Loucy (cell line): ENCODE measurements at regions not wholly inside any gene's neighbourhood (a gene's known extent, or its start where the extent isn't known, plus 50 kb on each side); places are given as distances from the start of the nearest gene placed in this dataset.
A peak's percentile ranks its signal among the peaks of the same experiment; 100 is the strongest.

ENCODE experiments used
- H2AFZ ChIP-seq: fragments of 200-600 bp; sonication (generic); 2 replicates; pipeline ENCODE4 v1.6.0; 2016; ENCODE audit warnings: antibody characterized with exemption, mild to moderate bottlenecking, low read length, moderate library complexity
- H3F3A ChIP-seq: fragments of 200-600 bp; 2 replicates; pipeline ENCODE4 v1.6.0; 2016; ENCODE audit warnings: antibody characterized with exemption, low read depth, mild to moderate bottlenecking
- H3K27me3 ChIP-seq: fragments of 200-600 bp; sonication (generic); 2 replicates; pipeline ENCODE4 v1.6.1; 2014; ENCODE audit warnings: low read length, mild to moderate bottlenecking; ENCODE audit not compliant: insufficient read depth, poor library complexity, severe bottlenecking
- H3K36me3 ChIP-seq: fragments of 200-600 bp; sonication (generic); 2 replicates; pipeline ENCODE4 v1.6.1; 2016; ENCODE audit warnings: low read length; ENCODE audit not compliant: insufficient read depth
- H3K4me1 ChIP-seq: fragments of 200-600 bp; sonication (generic); 2 replicates; pipeline ENCODE4 v1.5.1; 2014; ENCODE audit warnings: low read length, mild to moderate bottlenecking; ENCODE audit not compliant: insufficient read depth, poor library complexity, severe bottlenecking
- H3K4me2 ChIP-seq: fragments of 200-600 bp; sonication (generic); 2 replicates; pipeline ENCODE4 v1.6.0; 2014; ENCODE audit warnings: antibody characterized with exemption, low read length, low read depth, mild to moderate bottlenecking; ENCODE audit not compliant: poor library complexity, severe bottlenecking
- H3K4me3 ChIP-seq: fragments of 200-600 bp; sonication (generic); 2 replicates; pipeline ENCODE4 v1.5.1; 2014; ENCODE audit warnings: low read length, mild to moderate bottlenecking, mixed read lengths; ENCODE audit not compliant: poor library complexity, severe bottlenecking
- H3K79me2 ChIP-seq: fragments of 200-600 bp; sonication (generic); 2 replicates; pipeline ENCODE4 v1.6.1; 2014; ENCODE audit warnings: low read length; ENCODE audit not compliant: insufficient read depth
- H3K9ac ChIP-seq: fragments of 200-600 bp; sonication (generic); 2 replicates; pipeline ENCODE4 v1.6.0; 2014; ENCODE audit warnings: mild to moderate bottlenecking, low read depth, low read length, moderate library complexity; ENCODE audit not compliant: poor library complexity, severe bottlenecking
- H3K9me2 ChIP-seq: fragments of 200-600 bp; sonication (generic); replicated peaks from 2 replicates; pipeline ENCODE4 v1.6.1; 2016; ENCODE audit warnings: low read depth, low read length, mixed read lengths
- H3K9me3 ChIP-seq: fragments of 200-600 bp; sonication (generic); 2 replicates; pipeline ENCODE4 v1.6.1; 2014; ENCODE audit warnings: mild to moderate bottlenecking, antibody characterized with exemption, low read length, low read depth; ENCODE audit not compliant: insufficient read depth
- H4K20me1 ChIP-seq: fragments of 200-600 bp; sonication (generic); 2 replicates; pipeline ENCODE4 v1.6.0; 2014; ENCODE audit warnings: antibody characterized with exemption, low read length, mild to moderate bottlenecking; ENCODE audit not compliant: insufficient read depth, poor library complexity, severe bottlenecking
- EZH2phosphoT487 ChIP-seq: fragments of 200-600 bp; IDR thresholded peaks from 2 replicates; pipeline ENCODE4 v1.6.1; 2018; ENCODE audit warnings: antibody characterized with exemption, mild to moderate bottlenecking, moderate library complexity, borderline replicate concordance
- TF ChIP-seq, protein P1 (sequence below): fragments of 200-600 bp; sonication (generic); conservative IDR thresholded peaks from 2 replicates; pipeline ENCODE4 v1.5.1; 2014; ENCODE audit warnings: mild to moderate bottlenecking, antibody characterized with exemption, low read length

DNA sequence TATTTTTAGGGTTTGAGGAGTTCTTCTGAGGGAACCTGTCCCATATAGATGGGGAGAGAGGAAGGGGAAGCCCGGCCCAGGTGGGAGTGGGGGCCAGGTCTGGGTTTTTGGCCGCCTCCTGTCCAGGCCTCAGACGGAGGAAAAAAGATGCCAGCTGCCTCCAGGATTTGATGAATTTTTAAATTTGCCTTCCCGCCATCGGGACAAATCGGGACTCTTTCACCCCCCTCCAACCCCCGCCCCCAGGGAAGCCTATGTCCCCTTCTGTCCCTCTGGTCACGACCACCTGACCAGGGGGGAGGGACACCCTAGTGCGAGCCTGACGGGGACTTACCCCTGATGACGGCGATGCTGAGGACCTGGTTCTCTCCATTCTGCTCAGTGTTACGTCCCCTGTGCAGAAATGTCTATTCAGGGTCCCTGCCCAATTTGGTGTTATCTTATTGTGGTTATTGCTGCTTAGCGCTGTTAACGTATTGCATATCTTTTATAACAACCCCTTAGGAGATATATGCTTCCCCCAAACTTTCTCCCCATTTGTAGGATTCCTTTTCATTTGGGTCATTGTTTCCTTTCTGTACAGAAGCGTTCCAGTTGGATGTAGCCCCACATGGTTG is 115.9 kb upstream of the GRK3 start:
- Histone ChIP-seq H3K4me3 (peak overlapping the region; percentile 98), H3K4me2 (peak overlapping the region; percentile 95), H3K4me1 (peaks cover 52% of the 10 kb centered on the region), H4K20me1 (peaks cover 51% of the 10 kb centered on the region), H2AFZ (peak overlapping the region; percentile 87), H3K9me2 (no peaks in the 10 kb centered on the region), H3F3A (no peaks in the 10 kb centered on the region), H3K9ac (peak overlapping the region; percentile 97), H3K79me2 (peaks cover 73% of the 10 kb centered on the region), H3K36me3 (peaks cover 2% of the 10 kb centered on the region; the same call in 1 of the 2 replicates), H3K27me3 (no peaks in the 10 kb centered on the region), H3K9me3 (no peaks in the 10 kb centered on the region)
- TF ChIP-seq, protein P1, sequence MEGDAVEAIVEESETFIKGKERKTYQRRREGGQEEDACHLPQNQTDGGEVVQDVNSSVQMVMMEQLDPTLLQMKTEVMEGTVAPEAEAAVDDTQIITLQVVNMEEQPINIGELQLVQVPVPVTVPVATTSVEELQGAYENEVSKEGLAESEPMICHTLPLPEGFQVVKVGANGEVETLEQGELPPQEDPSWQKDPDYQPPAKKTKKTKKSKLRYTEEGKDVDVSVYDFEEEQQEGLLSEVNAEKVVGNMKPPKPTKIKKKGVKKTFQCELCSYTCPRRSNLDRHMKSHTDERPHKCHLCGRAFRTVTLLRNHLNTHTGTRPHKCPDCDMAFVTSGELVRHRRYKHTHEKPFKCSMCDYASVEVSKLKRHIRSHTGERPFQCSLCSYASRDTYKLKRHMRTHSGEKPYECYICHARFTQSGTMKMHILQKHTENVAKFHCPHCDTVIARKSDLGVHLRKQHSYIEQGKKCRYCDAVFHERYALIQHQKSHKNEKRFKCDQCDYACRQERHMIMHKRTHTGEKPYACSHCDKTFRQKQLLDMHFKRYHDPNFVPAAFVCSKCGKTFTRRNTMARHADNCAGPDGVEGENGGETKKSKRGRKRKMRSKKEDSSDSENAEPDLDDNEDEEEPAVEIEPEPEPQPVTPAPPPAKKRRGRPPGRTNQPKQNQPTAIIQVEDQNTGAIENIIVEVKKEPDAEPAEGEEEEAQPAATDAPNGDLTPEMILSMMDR: no peak
- no peak for TF ChIP-seq EZH2phosphoT487

DNA sequence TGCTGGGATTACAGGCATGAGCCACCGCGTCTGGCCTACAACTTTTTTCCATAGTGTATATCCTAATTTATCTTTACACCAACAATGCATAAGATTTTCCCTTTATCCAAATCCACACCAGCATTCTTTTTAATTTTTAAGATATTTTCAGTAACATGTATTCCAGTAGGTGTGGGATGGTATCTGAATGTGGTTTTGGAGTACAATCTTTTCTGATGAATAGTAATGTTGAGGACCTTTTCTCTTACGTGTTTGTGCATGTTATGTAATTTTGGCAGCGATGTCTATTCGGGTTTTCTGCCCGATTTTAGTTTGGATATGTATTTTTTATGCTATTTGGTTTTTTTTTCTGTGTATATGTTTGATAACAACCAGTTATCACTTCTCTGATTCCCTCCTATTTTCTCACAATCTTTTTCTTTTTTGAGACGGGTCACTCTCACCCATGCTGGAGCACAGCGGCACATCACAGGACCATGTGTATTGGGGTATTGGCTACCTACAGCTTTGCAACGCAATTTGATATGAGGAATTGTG is 114.6 kb upstream of the GRK3 start:
- peak overlapping the region; percentile 98 for H3K4me3 ChIP-seq
- no peaks in the 10 kb centered on the region for H3K27me3 ChIP-seq
- no peak overlapping the region for H2AFZ ChIP-seq
- H3F3A ChIP-seq: no peaks in the 10 kb centered on the region
- H3K79me2 ChIP-seq: peaks cover 86% of the 10 kb centered on the region
- H3K36me3 ChIP-seq: peaks cover 8% of the 10 kb centered on the region; the same call in 1 of the 2 replicates
- H4K20me1 ChIP-seq: peaks cover 58% of the 10 kb centered on the region
- no peaks in the 10 kb centered on the region for H3K9me2 ChIP-seq
- H3K4me1 ChIP-seq: peaks cover 59% of the 10 kb centered on the region
- H3K9me3 ChIP-seq: no peaks in the 10 kb centered on the region
- peak overlapping the region; percentile 95 for H3K4me2 ChIP-seq
- no peak for TF ChIP-seq EZH2phosphoT487
- TF ChIP-seq, protein P1: no peak
- peak overlapping the region; percentile 97 for H3K9ac ChIP-seq

DNA sequence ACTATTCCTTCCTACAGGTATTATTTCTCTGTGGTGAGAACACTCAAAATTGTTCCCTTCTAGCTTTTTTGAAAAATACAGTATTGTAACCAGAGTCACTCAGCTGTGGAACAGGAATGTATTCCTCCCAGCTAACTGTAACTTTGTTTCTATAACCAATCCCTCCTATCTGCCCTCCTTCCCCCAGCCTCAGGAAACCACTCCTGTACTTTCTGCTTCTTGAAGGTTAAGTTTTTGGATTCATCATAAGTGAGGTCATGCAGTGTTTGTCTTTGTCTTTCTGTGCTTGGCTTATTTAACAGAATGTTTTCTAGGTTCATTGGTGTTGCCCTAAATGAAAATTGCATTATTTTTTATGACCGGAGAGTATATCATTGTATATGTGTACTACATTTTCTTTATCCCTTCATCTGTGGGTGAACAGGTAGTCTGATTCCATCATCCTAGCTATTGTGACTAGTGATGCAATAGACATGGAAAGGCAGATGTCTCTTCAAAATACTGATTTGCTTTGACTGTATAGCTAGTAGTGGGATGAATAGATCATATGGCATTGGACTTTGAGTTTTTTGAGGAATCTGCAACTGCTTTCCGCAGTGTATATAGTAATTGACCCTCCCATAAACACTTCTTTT is 112.9 kb upstream of the GRK3 start:
- H3K9ac ChIP-seq: peak overlapping the region; percentile 97

More for the DNA sequence above, 112.9 kb upstream of the GRK3 start:
- H3K27me3 ChIP-seq: no peaks in the 10 kb centered on the region
- H3K36me3 ChIP-seq: peaks cover 16% of the 10 kb centered on the region; the same call in 1 of the 2 replicates
- H3K9me2 ChIP-seq: no peaks in the 10 kb centered on the region
- H2AFZ ChIP-seq: no peak overlapping the region
- H3K9me3 ChIP-seq: no peaks in the 10 kb centered on the region
- TF ChIP-seq, protein P1: no peak
- TF ChIP-seq EZH2phosphoT487: no peak
- peak overlapping the region; percentile 98 for H3K4me3 ChIP-seq
- peaks cover 59% of the 10 kb centered on the region for H3K4me1 ChIP-seq
- H3K4me2 ChIP-seq: peak overlapping the region; percentile 95
- H4K20me1 ChIP-seq: peaks cover 66% of the 10 kb centered on the region
- H3F3A ChIP-seq: no peaks in the 10 kb centered on the region
- H3K79me2 ChIP-seq: peaks cover 97% of the 10 kb centered on the region
